Ishikawa (cell line): ENCODE measurements at regions not wholly inside any gene's neighbourhood (a gene's known extent, or its start where the extent isn't known, plus 50 kb on each side); places are given as distances from the start of the nearest gene placed in this dataset.

ENCODE experiments used
- CEBPB ChIP-seq: IDR thresholded peaks from 2 replicates; pipeline ENCODE4 v1.6.1; 2012
- EGR1 ChIP-seq: IDR thresholded peaks from 2 replicates; pipeline ENCODE4 v1.6.1; 2012
- EP300 ChIP-seq: IDR thresholded peaks from 2 replicates; pipeline ENCODE4 v1.6.1; 2012; ENCODE audit warnings: borderline replicate concordance
- FOXM1 ChIP-seq: IDR thresholded peaks from 2 replicates; pipeline ENCODE4 v1.6.1; 2012; ENCODE audit warnings: low read depth, borderline replicate concordance
- REST ChIP-seq: IDR thresholded peaks from 2 replicates; pipeline ENCODE4 v1.6.1; 2012; ENCODE audit warnings: low read depth, mild to moderate bottlenecking
- TAF1 ChIP-seq: IDR thresholded peaks from 2 replicates; pipeline ENCODE4 v1.6.1; 2012; ENCODE audit warnings: low read depth, mild to moderate bottlenecking
- TEAD4 ChIP-seq: IDR thresholded peaks from 2 replicates; pipeline ENCODE4 v1.6.1; 2012
- YY1 ChIP-seq: IDR thresholded peaks from 2 replicates; pipeline ENCODE4 v1.6.1; 2012; ENCODE audit warnings: low read depth
- TF ChIP-seq, protein P1 (sequence below): IDR thresholded peaks from 2 replicates; pipeline ENCODE4 v1.6.1; 2012

DNA sequence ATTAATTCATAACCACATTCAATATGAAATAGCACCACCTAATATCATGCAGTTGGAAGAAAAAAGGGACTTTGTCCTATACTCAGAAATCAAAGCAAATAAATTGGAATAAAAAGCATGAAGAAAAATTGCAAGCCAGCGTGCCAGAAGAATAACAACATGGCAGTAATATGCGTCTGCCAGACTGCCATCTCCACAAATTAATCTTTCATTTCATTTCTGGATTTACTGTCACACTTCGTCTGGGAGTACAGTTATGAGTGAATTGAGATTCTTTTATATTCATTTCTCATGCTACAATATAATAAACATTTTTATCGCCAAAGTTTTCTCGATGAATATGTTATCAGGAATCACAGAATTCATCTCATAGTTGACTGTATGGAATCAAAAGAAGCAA is 1327.7 kb upstream of the SEL1L start:
- TF ChIP-seq, protein P1, sequence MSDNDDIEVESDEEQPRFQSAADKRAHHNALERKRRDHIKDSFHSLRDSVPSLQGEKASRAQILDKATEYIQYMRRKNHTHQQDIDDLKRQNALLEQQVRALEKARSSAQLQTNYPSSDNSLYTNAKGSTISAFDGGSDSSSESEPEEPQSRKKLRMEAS: no peak
- TF ChIP-seq EP300 (no peak), CEBPB (no peak), REST (no peak), EGR1 (no peak), FOXM1 (no peak), TAF1 (no peak), TEAD4 (no peak), YY1 (no peak)
